ENCODE measurements at regions not wholly inside any gene's neighbourhood (a gene's known extent, or its start where the extent isn't known, plus 50 kb on each side); places are given as distances from the start of the nearest gene placed in this dataset.
"Not testable (repeated sequence)": the region's sequence is repeated elsewhere in the genome, so short reads cannot be mapped to it uniquely, and the experiment has no call there.

DNA sequence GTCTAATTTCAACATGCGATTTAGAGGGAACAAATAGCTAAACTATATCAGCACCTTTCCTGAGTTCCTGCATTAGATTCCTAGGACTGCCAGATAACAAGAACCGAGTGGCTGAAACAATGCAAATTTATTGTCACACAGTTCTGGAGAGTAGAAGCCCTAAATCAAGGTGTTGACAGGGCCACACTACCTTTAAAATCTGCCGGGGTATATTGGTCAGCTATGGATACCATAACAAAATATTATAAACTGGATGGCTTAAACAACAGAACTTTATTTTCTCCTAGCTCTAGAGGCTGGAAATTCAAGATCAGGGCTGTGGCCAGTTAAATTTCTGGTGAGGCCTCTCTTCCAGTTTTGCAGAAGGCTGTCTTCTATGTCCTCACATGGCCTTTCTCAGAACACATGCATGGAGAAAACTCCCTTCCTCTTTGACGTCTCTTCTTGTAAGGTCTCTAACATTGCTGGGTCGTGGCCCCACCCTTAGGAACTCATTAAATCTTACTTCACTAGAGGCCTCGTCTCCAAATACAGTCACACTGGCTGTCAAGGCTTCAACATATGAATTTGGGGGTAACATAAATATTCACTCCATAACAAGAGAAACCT is 144.3 kb downstream of the FCRL5 start:
- FAIRE-seq, result no peak

DNA sequence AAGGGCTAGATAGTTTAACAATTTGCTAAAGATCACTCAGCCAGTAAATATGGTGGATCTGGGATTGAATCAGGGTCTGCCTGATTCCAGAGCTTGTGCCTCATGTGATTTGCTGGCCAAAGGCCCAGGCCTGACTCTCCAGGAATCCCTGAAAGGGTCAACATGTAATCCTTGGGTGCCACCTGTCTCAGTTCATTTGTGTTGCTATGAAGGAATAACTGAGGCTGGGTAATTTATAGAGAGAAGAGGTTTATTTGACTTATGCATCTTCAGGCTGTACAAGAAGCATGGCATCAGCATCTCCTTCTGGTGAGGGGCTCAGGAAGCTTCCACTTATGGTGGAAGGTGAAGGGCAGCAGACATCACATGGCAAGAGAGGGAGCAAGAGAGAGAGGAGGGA is 144.9 kb downstream of the FCRL5 start:
- FAIRE-seq, result no peak

DNA sequence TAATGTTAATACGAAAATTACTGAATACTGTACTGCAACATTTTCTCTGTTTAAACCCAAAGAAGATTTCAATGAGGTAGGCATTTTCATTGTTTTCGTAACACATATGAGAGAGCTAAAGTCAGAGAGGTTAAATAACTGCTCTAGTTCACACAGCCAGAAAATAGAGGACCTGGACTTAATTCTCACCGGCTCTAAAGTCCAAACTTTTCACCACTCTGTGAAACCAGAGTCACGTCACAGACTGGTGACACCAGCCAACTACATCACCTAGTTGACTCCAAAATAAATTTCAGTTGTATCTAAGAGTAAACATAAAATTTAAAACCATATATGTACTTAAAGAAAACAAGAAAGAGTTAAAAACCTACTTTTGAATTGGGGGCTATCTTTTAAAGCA is 146.7 kb downstream of the FCRL5 start:
- no peak for FAIRE-seq

DNA sequence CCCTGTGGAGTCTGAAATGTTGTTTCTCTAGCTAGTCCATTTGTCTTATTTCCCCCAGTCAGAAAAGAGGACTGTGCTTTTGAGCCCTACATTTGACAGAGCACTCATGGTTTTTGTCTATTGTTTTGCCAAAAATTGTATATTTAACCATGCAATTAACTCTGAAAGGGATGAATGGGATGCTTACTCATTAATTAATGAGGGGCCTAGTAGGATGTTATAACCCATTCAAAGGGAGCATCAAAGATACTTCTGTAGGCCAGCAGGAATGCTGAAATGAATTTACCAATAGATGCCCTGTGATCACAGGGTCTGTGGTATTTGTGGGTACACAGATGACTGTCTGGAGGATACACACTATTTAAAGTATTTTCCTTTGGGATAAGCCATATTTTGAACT is 147.7 kb downstream of the FCRL5 start:
- FAIRE-seq, result no peak

DNA sequence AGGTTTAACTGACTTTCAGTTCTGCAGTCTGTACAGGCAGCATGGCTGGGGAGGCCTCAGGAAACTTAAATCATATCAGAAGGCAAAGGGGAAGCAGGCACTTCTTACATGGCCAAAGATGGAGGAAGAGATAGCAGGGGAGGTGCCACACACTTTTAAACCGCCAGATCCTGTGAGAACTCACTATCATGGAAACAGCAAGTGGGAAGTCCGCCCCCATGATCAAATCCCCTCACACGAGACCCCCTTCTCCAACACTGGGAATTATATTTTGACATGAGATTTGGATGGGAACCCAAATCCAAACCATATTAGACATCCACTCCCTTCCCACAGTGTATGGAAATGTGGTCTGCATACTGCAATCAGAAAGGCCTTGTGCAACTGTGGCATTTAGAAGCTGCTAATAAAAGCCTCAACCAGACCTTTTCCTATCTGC is 148.2 kb downstream of the FCRL5 start:
- no peak for FAIRE-seq

- FAIRE-seq, result no peak
Observed at GRCh38 chr1:157403608-157404007, 148.7 kb downstream of the FCRL5 start.

GRCh38 chr1:157403203-157403602 is 149.1 kb downstream of the FCRL5 start:
- no peak for FAIRE-seq

DNA sequence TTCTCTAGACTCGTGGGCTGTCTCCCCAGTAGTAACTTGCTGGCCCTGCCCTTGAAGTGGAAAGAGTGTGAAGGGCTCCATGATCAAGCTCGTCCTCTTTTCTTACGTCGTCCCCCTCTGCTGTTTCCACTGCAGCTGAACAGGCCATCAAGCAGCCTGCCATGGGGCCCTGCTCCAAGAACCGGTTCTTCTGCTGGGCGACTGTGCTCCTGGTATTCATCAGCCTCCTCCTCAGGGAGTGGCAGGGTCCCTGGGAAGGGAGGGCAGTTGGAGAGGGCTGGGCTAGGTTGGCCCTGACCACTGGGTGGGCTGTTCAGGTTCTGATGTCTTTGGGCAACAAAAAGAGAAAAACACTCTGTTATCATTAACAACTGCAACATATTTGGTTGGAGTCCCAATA is 151.5 kb downstream of the FCRL5 start:
- no peak for FAIRE-seq

GRCh38 chr1:157399984-157400382 is 152.3 kb downstream of the FCRL5 start:
- no peak for FAIRE-seq

GRCh38 chr1:157399343-157399983 is 152.9 kb downstream of the FCRL5 start:
- FAIRE-seq, result no peak

GRCh38 chr1:157390651-157391050 is 161.7 kb downstream of the FCRL5 start:
- FAIRE-seq, result no peak

- FAIRE-seq, result no peak
Observed at GRCh38 chr1:157388057-157388456, 164.3 kb downstream of the FCRL5 start.

- no peak for FAIRE-seq
Observed at GRCh38 chr1:157384258-157384657, 168.1 kb downstream of the FCRL5 start.

- no peak for FAIRE-seq
Observed at GRCh38 chr1:157382351-157382750, 170.0 kb downstream of the FCRL5 start.

- FAIRE-seq, result no peak
Observed at GRCh38 chr1:157380523-157380922, 171.8 kb downstream of the FCRL5 start.

- not testable (repeated sequence) for FAIRE-seq
Observed at GRCh38 chr1:157377280-157377713, 175.0 kb downstream of the FCRL5 start.

DNA sequence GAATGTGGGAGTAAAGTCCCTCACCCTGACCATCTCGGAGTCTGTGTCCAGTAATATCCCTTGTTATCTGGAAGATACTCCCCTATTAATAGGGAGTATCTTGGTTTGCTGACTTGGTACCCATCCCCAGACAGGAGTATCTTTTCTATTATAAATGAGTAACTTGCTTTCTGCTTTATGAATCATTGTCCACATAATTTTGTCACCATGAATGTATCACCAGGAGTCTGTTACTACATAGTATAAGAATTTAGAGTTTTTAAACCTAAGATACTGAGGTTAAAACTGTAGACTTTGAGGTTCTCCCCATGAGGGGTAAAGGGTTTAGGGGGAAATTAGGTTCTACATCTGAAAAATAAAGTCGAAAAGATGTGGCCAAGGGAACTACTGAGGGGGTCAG is 175.6 kb downstream of the FCRL5 start:
- no peak for FAIRE-seq

DNA sequence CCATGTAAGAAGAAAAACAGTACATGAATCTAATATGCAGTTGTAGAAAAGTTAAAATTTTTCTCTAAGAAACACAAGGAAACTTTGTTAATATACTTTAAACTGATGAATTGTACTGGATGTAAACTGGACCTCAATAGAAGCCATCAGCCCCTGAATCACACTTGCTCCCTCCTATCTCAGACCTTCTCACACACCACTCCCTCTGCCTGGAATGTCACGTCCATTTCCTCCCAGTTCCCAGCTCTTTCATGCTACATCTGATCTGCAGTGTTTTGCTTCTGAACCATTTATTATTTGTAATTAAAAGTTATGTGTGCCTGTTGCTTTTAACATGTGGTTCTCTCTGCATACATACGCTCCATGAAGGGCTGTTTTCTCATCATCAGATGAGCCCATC is 180.0 kb downstream of the FCRL5 start:
- not testable (repeated sequence) for FAIRE-seq

DNA sequence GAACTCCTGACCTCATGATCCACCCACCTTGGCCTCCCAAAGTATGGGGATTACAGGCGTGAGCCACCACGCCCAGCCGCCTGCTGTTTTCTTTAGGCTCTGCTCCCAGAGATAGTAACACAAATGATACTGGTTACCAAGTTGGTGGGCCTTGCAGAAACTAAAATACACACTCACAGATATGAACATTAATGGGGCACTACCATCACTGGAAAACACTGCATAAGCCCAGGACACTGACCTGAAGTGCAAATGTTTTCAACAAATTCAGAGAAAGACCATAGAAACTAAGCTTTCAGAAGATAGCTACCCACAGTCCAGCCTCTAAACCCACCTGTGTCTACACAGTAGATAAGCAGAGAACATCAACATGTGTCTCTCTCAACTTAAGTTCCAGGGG is 180.5 kb downstream of the FCRL5 start:
- no peak for FAIRE-seq

DNA sequence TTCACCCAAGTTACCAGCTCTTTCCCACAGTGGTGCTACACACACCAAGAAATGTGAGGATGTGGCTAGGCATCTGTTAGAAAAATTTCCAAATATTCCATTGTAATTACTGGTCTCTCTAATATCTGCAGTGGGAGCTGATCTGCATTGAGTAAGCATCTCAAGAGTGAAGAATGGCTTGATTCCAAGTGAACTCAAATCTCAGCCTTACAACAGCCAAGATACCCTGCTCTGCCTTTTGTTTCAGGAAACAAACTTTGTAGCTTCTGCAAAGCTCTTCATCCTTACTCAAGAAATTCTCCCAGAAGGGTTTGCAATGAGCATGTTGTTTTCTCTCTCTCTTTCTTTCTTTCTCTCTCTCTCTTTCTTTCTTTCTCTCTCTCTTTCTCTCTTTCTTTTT is 181.1 kb downstream of the FCRL5 start:
- no peak for FAIRE-seq

DNA sequence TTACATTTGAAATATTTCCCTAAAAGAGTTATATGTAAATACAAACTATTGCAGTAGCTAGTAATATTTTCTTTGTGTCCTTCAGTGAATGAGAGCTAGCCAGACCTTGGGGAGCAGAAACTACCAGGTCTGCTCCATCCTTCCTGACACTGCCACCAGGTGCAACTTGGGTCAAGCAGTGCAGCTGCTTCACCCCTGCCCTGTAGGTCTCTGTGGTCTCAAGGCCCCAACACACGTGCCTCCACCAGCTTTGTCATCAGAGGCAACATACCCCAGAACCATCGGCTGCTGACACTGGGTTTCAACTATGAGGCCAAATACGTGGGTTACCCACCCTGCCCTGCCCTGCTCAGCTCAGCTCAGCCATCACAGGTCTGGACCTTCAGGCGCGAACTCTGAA is 181.6 kb downstream of the FCRL5 start:
- no peak for FAIRE-seq

DNA sequence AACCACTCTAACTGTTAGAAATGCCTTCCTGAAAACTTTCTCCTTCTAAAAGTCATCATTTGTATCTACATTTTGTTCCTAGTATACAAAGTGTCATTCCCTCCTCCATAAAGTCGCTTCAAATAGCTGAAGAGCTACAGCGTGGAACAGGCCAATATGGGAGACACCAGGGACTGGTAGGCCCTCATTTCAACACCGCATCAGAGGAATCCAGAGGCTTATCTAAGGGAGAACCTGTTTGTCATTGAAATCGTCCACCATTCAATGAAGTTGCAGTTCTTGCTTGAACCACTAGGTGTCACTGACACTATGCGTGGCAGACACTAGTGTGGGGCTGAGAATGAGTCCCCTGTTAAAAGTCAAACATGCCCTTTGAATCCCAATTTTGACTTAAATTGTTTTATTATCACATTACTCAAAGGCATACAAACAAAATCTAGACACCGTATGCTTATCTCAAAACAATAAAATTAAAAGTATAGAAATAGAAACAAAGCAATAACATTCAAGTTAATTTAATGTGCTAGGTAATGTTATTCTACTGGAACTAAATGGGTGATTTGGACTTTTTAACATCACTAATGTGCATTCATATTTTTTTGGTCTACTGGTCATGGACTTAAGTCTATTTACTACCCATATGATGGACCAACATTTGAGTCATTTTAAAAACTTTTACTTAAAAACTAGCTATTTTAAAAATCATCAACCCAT is 182.3 kb downstream of the FCRL5 start:
- no peak for FAIRE-seq

GRCh38 chr1:157368941-157369340 is 183.4 kb downstream of the FCRL5 start:
- FAIRE-seq, result not testable (repeated sequence)

- no peak for FAIRE-seq
Observed at GRCh38 chr1:157368363-157368762, 184.0 kb downstream of the FCRL5 start.
